Neural cell (in vitro differentiated cells): ENCODE measurements at regions not wholly inside any gene's neighbourhood (a gene's known extent, or its start where the extent isn't known, plus 50 kb on each side); places are given as distances from the start of the nearest gene placed in this dataset.

Source experiments
- H2AFZ ChIP-seq: fragments of 200-600, 300-800 bp; sonication (generic), shearing (Covaris generic); 2 replicates; pipeline ENCODE4 v1.6.0; 2014; ENCODE audit warnings: low read depth, mild to moderate bottlenecking, antibody characterized with exemption, low read length, moderate library complexity
- H3F3A ChIP-seq: fragments of 200-600 bp; shearing (Covaris generic); 2 replicates; pipeline ENCODE4 v1.6.1; 2016; ENCODE audit warnings: mild to moderate bottlenecking, moderate library complexity, mixed read lengths, antibody characterized with exemption, low read length; ENCODE audit not compliant: insufficient read depth, poor library complexity, severe bottlenecking
- H3K27ac ChIP-seq: fragments of 200-600, 300-800 bp; sonication (generic), shearing (Covaris generic); 2 replicates; pipeline ENCODE4 v1.5.1; 2014; ENCODE audit warnings: mild to moderate bottlenecking, low read length, moderate library complexity
- H3K27me3 ChIP-seq: fragments of 300-800, 200-600 bp; sonication (generic), shearing (Covaris generic); 2 replicates; pipeline ENCODE4 v1.6.0; 2014; ENCODE audit warnings: mild to moderate bottlenecking, low read depth, low read length, moderate library complexity; ENCODE audit not compliant: insufficient read depth
- H3K36me3 ChIP-seq: fragments of 300-800, 200-600 bp; sonication (generic), shearing (Covaris generic); 2 replicates; pipeline ENCODE4 v1.5.1; 2014; ENCODE audit warnings: mild to moderate bottlenecking, antibody characterized with exemption, low read length, moderate library complexity; ENCODE audit not compliant: insufficient read depth
- H3K4me2 ChIP-seq: fragments of 300-800, 200-600 bp; sonication (generic), shearing (Covaris generic); 2 replicates; pipeline ENCODE4 v1.6.0; 2014; ENCODE audit warnings: mild to moderate bottlenecking, low read length
- H3K4me3 ChIP-seq: fragments of 300-800, 200-600 bp; sonication (generic), shearing (Covaris generic); 2 replicates; pipeline ENCODE4 v1.5.1; 2014; ENCODE audit warnings: mild to moderate bottlenecking, low read length, moderate library complexity
- H3K79me2 ChIP-seq: fragments of 200-600 bp; shearing (Covaris generic); replicated peaks from 2 replicates; pipeline ENCODE4 v1.6.0; 2014; ENCODE audit warnings: mild to moderate bottlenecking, low read length, moderate library complexity; ENCODE audit not compliant: insufficient read depth
- H3K9ac ChIP-seq: fragments of 300-800, 200-600 bp; sonication (generic), shearing (Covaris generic); 2 replicates; pipeline ENCODE4 v1.6.1; 2016; ENCODE audit warnings: mild to moderate bottlenecking, low read length, mixed read lengths
- H3K9me2 ChIP-seq: fragments of 200-600 bp; shearing (Covaris generic); 2 replicates; pipeline ENCODE4 v1.6.1; 2016; ENCODE audit warnings: mild to moderate bottlenecking, low read length, mixed read lengths; ENCODE audit not compliant: insufficient read depth
- H3K9me3 ChIP-seq: fragments of 200-600, 300-800 bp; sonication (generic), shearing (Covaris generic); 2 replicates; pipeline ENCODE4 v1.6.1; 2016; ENCODE audit warnings: mild to moderate bottlenecking, mixed run types, low read length, moderate library complexity, mixed read lengths
- H4K20me1 ChIP-seq: fragments of 200-600 bp; shearing (Covaris generic); 2 replicates; pipeline ENCODE4 v1.6.1; 2016; ENCODE audit warnings: mild to moderate bottlenecking, mixed run types; ENCODE audit not compliant: insufficient read depth
- CTCF ChIP-seq: fragments of 450-650 bp; IDR thresholded peaks from 2 replicates; pipeline ENCODE4 v1.5.1; 2014; ENCODE audit warnings: antibody characterized with exemption, mild to moderate bottlenecking, moderate library complexity; ENCODE audit not compliant: poor library complexity, severe bottlenecking
- EP300 ChIP-seq: fragments of 450-650 bp; conservative IDR thresholded peaks from 2 replicates; pipeline ENCODE4 v1.6.1; 2014; ENCODE audit warnings: antibody characterized with exemption, mild to moderate bottlenecking, moderate library complexity; ENCODE audit not compliant: poor library complexity, severe bottlenecking
- EZH2 ChIP-seq: fragments of 200-600, 300-800 bp; shearing (Covaris generic), sonication (generic); IDR thresholded peaks from 2 replicates; pipeline ENCODE4 v1.6.1; 2014; ENCODE audit warnings: antibody characterized with exemption, low read length, borderline replicate concordance, mild to moderate bottlenecking; ENCODE audit not compliant: insufficient read depth, poor library complexity, severe bottlenecking
- MXI1 ChIP-seq: fragments of 450-650 bp; conservative IDR thresholded peaks from 2 replicates; pipeline ENCODE4 v1.6.1; 2014; ENCODE audit warnings: antibody characterized with exemption, mild to moderate bottlenecking; ENCODE audit not compliant: poor library complexity, severe bottlenecking
- POLR2AphosphoS5 ChIP-seq: IDR thresholded peaks from 2 replicates; pipeline ENCODE4 v1.6.1; 2012
- RAD21 ChIP-seq: fragments of 450-650 bp; conservative IDR thresholded peaks from 2 replicates; pipeline ENCODE4 v1.6.1; 2014; ENCODE audit warnings: antibody characterized with exemption, mild to moderate bottlenecking, moderate library complexity
- SMC3 ChIP-seq: fragments of 450-650 bp; conservative IDR thresholded peaks from 2 replicates; pipeline ENCODE4 v1.6.1; 2014; ENCODE audit warnings: antibody characterized with exemption, mild to moderate bottlenecking, moderate library complexity; ENCODE audit not compliant: poor library complexity
- TAF1 ChIP-seq: IDR thresholded peaks from 2 replicates; pipeline ENCODE4 v1.6.1; 2012; ENCODE audit warnings: low read depth
- TF ChIP-seq, protein P1 (sequence below): IDR thresholded peaks from 2 replicates; pipeline ENCODE4 v1.6.1; 2012; ENCODE audit warnings: borderline replicate concordance

DNA sequence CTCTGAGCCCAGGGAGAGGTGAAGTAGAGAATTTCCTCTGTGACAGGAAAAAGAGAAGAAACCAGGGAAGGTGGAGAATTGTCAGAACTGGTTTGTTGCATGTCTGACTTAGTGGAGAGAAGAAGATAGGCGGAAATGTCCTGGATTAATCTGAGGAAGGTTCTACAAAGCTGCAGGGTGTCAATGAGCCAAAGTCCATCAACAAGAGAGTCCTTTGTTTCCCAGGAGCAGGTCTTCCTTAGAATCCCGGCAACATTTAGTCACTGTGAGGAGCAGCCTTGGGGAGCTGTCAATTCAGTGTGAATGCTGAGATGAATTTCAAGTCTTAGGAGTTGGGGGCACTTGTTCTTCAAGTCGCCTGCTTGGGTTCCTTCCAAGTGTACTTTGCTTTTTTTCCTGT is 88.4 kb upstream of the CELF4 start:
- Histone ChIP-seq H2AFZ (no peak overlapping the region), H3K4me2 (no peak overlapping the region), H3K79me2 (no peaks in the 10 kb centered on the region), H3K9me2 (no peaks in the 10 kb centered on the region), H3K27me3 (no peaks in the 10 kb centered on the region), H4K20me1 (no peaks in the 10 kb centered on the region), H3F3A (no peaks in the 10 kb centered on the region), H3K36me3 (no peaks in the 10 kb centered on the region), H3K4me3 (no peak overlapping the region), H3K9ac (no peak overlapping the region), H3K27ac (no peak overlapping the region), H3K9me3 (no peaks in the 10 kb centered on the region)
- no peak for TF ChIP-seq EP300
- no peak for TF ChIP-seq EZH2
- no peak for TF ChIP-seq RAD21
- no peak for TF ChIP-seq POLR2AphosphoS5
- TF ChIP-seq, protein P1, sequence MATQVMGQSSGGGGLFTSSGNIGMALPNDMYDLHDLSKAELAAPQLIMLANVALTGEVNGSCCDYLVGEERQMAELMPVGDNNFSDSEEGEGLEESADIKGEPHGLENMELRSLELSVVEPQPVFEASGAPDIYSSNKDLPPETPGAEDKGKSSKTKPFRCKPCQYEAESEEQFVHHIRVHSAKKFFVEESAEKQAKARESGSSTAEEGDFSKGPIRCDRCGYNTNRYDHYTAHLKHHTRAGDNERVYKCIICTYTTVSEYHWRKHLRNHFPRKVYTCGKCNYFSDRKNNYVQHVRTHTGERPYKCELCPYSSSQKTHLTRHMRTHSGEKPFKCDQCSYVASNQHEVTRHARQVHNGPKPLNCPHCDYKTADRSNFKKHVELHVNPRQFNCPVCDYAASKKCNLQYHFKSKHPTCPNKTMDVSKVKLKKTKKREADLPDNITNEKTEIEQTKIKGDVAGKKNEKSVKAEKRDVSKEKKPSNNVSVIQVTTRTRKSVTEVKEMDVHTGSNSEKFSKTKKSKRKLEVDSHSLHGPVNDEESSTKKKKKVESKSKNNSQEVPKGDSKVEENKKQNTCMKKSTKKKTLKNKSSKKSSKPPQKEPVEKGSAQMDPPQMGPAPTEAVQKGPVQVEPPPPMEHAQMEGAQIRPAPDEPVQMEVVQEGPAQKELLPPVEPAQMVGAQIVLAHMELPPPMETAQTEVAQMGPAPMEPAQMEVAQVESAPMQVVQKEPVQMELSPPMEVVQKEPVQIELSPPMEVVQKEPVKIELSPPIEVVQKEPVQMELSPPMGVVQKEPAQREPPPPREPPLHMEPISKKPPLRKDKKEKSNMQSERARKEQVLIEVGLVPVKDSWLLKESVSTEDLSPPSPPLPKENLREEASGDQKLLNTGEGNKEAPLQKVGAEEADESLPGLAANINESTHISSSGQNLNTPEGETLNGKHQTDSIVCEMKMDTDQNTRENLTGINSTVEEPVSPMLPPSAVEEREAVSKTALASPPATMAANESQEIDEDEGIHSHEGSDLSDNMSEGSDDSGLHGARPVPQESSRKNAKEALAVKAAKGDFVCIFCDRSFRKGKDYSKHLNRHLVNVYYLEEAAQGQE, result no peak
- no peak for TF ChIP-seq SMC3
- no peak for TF ChIP-seq TAF1
- no peak for TF ChIP-seq CTCF
- TF ChIP-seq MXI1, result no peak

- no peaks in the 10 kb centered on the region for H3K9me3 ChIP-seq
- H3K27me3 ChIP-seq, result no peaks in the 10 kb centered on the region
- H3K79me2 ChIP-seq, result no peaks in the 10 kb centered on the region
- H2AFZ ChIP-seq, result no peak overlapping the region
- no peaks in the 10 kb centered on the region for H3F3A ChIP-seq
- H3K4me2 ChIP-seq, result no peak overlapping the region
- H3K9me2 ChIP-seq, result no peaks in the 10 kb centered on the region
- H3K27ac ChIP-seq, result no peak overlapping the region
- TF ChIP-seq POLR2AphosphoS5, result no peak
- no peak for TF ChIP-seq EP300
- TF ChIP-seq EZH2, result no peak
- no peak for TF ChIP-seq SMC3
- no peak for TF ChIP-seq TAF1
- TF ChIP-seq, protein P1, result no peak
- no peak for TF ChIP-seq MXI1
- TF ChIP-seq RAD21, result no peak
- TF ChIP-seq CTCF, result no peak
- H3K9ac ChIP-seq, result no peak overlapping the region
- no peaks in the 10 kb centered on the region for H4K20me1 ChIP-seq
- no peaks in the 10 kb centered on the region for H3K36me3 ChIP-seq
- no peak overlapping the region for H3K4me3 ChIP-seq
These were observed 88.0 kb upstream of the CELF4 start for GRCh38 chr18:37653618-37654017.
